GM18909 (cell line): ENCODE measurements at regions not wholly inside any gene's neighbourhood (a gene's known extent, or its start where the extent isn't known, plus 50 kb on each side); places are given as distances from the start of the nearest gene placed in this dataset.

Experiments
- ATAC-seq: cut with Tn5 transposase; IDR thresholded peaks from one replicate; pipeline ENCODE4 v1.9.1; 2021; ENCODE audit warnings: mild to moderate bottlenecking; ENCODE audit not compliant: unreplicated experiment, poor library complexity

GRCh38 chr15:70227147-70227546 lies 129.4 kb upstream of the TLE3 start:
- no peak for ATAC-seq

- ATAC-seq, result no peak
Observed at GRCh38 chr15:70226337-70226980, 128.7 kb upstream of the TLE3 start.

- ATAC-seq, result no peak
Observed at GRCh38 chr15:70225416-70225815, 127.7 kb upstream of the TLE3 start.

- no peak for ATAC-seq
Observed at GRCh38 chr15:70222606-70223005, 124.9 kb upstream of the TLE3 start.

GRCh38 chr15:70220490-70221096 lies 122.9 kb upstream of the TLE3 start:
- no peak for ATAC-seq

GRCh38 chr15:70219966-70220365 lies 122.2 kb upstream of the TLE3 start:
- no peak for ATAC-seq

GRCh38 chr15:70219256-70219895 lies 121.7 kb upstream of the TLE3 start:
- no peak for ATAC-seq

GRCh38 chr15:70217226-70218160 lies 119.8 kb upstream of the TLE3 start:
- ATAC-seq, result no peak

- no peak for ATAC-seq
Observed at GRCh38 chr15:70215951-70216350, 118.2 kb upstream of the TLE3 start.

- ATAC-seq, result no peak
Observed at GRCh38 chr15:70214941-70215635, 117.4 kb upstream of the TLE3 start.

GRCh38 chr15:70214276-70214675 lies 116.6 kb upstream of the TLE3 start:
- no peak for ATAC-seq

GRCh38 chr15:70213794-70214193 lies 116.1 kb upstream of the TLE3 start:
- no peak for ATAC-seq

- ATAC-seq, result no peak
Observed at GRCh38 chr15:70212963-70213315, 115.2 kb upstream of the TLE3 start.

- ATAC-seq, result no peak
Observed at GRCh38 chr15:70212286-70212962, 114.7 kb upstream of the TLE3 start.

- no peak for ATAC-seq
Observed at GRCh38 chr15:70210528-70210927, 112.8 kb upstream of the TLE3 start.

GRCh38 chr15:70210076-70210475 lies 112.4 kb upstream of the TLE3 start:
- ATAC-seq, result no peak

- no peak for ATAC-seq
Observed at GRCh38 chr15:70209499-70209898, 111.8 kb upstream of the TLE3 start.

GRCh38 chr15:70208332-70208731 lies 110.6 kb upstream of the TLE3 start:
- ATAC-seq, result no peak

GRCh38 chr15:70206668-70207067 lies 109.0 kb upstream of the TLE3 start:
- ATAC-seq, result no peak

- ATAC-seq, result no peak
Observed at GRCh38 chr15:70204652-70205051, 106.9 kb upstream of the TLE3 start.
